Prostate gland (tissue), 2 donors: ENCODE measurements at regions not wholly inside any gene's neighbourhood (a gene's known extent, or its start where the extent isn't known, plus 50 kb on each side); places are given as distances from the start of the nearest gene placed in this dataset.

Source experiments
- DNase-seq: peaks from one replicate; pipeline ENCODE4 v3.0.0-alpha.2; 2019; ENCODE audit warnings: low spot score
- H3K27ac ChIP-seq, 2 donors: fragments of 200-600 bp; sonication (generic); 2 replicates each; pipeline ENCODE4 v1.5.1; 2017 to 2019
- H3K27me3 ChIP-seq: fragments of 200-600 bp; sonication (generic); replicated peaks from 2 replicates; pipeline ENCODE4 v1.5.1; 2019; ENCODE audit not compliant: insufficient read depth
- H3K36me3 ChIP-seq, 2 donors: fragments of 200-600 bp; sonication (generic); 1 replicate in 1 of 2; 2 replicates in 1 of 2; pipeline versions ENCODE4 v1.5.1 to v1.8.1; 2017 to 2019
- H3K4me1 ChIP-seq: fragments of 200-600 bp; sonication (generic); replicated peaks from 2 replicates; pipeline ENCODE4 v1.5.1; 2019
- H3K4me3 ChIP-seq, 2 donors: fragments of 200-600 bp; sonication (generic); 2 replicates each; pipeline ENCODE4 v1.5.1; 2017 to 2019
- H3K9me3 ChIP-seq: fragments of 200-600 bp; sonication (generic); 2 replicates; pipeline ENCODE4 v1.5.1; 2017
- POLR2A ChIP-seq: fragments of 450-650 bp; IDR thresholded peaks from one replicate; pipeline ENCODE4 v1.6.1; 2016; ENCODE audit warnings: antibody characterized with exemption, mild to moderate bottlenecking
- POLR2AphosphoS5 ChIP-seq: sonication (generic); formaldehyde crosslinking; IDR thresholded peaks from one replicate; pipeline ENCODE4 v1.6.1; 2017; ENCODE audit warnings: antibody characterized with exemption
- WGBS: methylation state at CpG from one replicate; pipeline ENCODE4 v1.1.5; 2018; 5-methylcytosine and 5-hydroxymethylcytosine counted together
- intact Hi-C: fragments of 100-400 bp; cut with DNase I; formaldehyde crosslinking; loops from one replicate; pipeline ENCODE4 v1.14.2; 2022
- TF ChIP-seq, protein P1 (sequence below), 4 experiments: fragments of 200-600 bp in 2 of 4; fragments of 450-650 bp in 2 of 4; sonication (generic) in 2 of 4; IDR thresholded peaks; 1 replicate in 3 of 4; 2 replicates in 1 of 4; pipeline ENCODE4 v1.5.1; 2016 to 2019; ENCODE audit warnings: antibody characterized with exemption in 4 of 4, mild to moderate bottlenecking in 2 of 4, moderate library complexity in 2 of 4

DNA sequence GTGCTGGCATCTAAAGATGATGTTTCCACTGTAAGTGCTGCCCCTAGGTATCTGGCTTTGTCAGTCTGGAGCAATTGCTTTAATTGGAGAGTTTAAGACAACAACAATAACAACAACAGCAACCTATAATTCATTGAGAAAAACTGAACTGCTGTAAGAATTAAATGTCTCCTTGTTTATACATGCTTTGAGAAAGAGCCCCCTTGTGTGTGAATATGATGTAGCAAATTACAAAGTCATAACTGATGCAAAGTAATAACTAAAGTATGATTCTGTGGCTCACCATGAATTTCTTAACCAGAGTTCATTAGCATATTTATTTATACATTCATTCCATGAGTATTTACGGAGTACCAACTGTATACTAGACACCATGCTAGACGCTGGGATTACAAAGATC, 59.2 kb upstream of the PRIMA1 start:
- Histone ChIP-seq H3K27me3 (no peaks in the 10 kb centered on the region), H3K4me1 (no peaks in the 10 kb centered on the region), H3K4me3 (no peak overlapping the region), H3K36me3 (no peaks in the 10 kb centered on the region), H3K9me3 (no peaks in the 10 kb centered on the region), H3K27ac (no peak overlapping the region)
- no peak for DNase-seq
- intact Hi-C loops, result no loop called here
- WGBS, result 47% methylated on average over 2 of the region's 2 CpGs
- TF ChIP-seq POLR2AphosphoS5 (no peak), POLR2A (no peak)
- TF ChIP-seq, protein P1, sequence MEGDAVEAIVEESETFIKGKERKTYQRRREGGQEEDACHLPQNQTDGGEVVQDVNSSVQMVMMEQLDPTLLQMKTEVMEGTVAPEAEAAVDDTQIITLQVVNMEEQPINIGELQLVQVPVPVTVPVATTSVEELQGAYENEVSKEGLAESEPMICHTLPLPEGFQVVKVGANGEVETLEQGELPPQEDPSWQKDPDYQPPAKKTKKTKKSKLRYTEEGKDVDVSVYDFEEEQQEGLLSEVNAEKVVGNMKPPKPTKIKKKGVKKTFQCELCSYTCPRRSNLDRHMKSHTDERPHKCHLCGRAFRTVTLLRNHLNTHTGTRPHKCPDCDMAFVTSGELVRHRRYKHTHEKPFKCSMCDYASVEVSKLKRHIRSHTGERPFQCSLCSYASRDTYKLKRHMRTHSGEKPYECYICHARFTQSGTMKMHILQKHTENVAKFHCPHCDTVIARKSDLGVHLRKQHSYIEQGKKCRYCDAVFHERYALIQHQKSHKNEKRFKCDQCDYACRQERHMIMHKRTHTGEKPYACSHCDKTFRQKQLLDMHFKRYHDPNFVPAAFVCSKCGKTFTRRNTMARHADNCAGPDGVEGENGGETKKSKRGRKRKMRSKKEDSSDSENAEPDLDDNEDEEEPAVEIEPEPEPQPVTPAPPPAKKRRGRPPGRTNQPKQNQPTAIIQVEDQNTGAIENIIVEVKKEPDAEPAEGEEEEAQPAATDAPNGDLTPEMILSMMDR (IDR thresholded peaks at IDR 0.05), result no peak

DNA sequence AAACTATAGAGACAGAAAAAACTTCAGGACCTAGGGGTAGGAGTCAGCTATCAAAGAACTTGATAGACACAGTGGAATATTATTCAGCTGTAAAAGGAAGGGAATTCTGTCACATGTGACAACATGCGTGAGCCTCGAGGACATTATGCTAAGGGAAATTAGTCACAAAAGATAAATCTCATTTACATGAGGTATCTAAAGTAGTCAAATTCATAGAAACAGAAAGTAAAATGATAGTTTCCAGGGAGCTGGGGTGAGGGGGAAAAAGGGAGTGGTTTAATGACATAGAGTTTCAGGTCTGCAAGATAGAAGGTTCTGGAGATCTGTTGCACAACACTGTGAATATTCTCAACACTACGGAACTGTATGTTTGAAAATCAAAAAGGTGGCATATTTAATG, 50.0 kb upstream of the PRIMA1 start:
- Histone ChIP-seq H3K9me3 (no peaks in the 10 kb centered on the region), H3K4me1 (no peaks in the 10 kb centered on the region), H3K4me3 (no peak overlapping the region), H3K27ac (no peak overlapping the region), H3K27me3 (no peaks in the 10 kb centered on the region), H3K36me3 (no peaks in the 10 kb centered on the region)
- no peak for TF ChIP-seq POLR2A
- TF ChIP-seq, protein P1 (IDR thresholded peaks at IDR 0.05), result no peak
- TF ChIP-seq POLR2AphosphoS5, result no peak
- DNase-seq, result no peak
- WGBS, result 86% methylated on average over 3 of the region's 3 CpGs
- intact Hi-C loops, result no loop called here
